Heart right ventricle (tissue), 16 donors: ENCODE measurements at regions not wholly inside any gene's neighbourhood (a gene's known extent, or its start where the extent isn't known, plus 50 kb on each side); places are given as distances from the start of the nearest gene placed in this dataset.

ENCODE experiments used
- ATAC-seq, 8 donors: fragments of 200-7000 bp; cut with Tn5 transposase; one replicate each; pipeline ENCODE4 v1.9.1; 2020; ENCODE audit warnings: mild to moderate bottlenecking in 8 of 8, moderate library complexity in 8 of 8, moderate number of reproducible peaks in 1 of 8
- DNase-seq, 2 donors: peaks; one replicate each; pipeline ENCODE4 v3.0.0-alpha.2; 2020
- H3K27ac ChIP-seq, 10 donors: fragments of 200-600 bp; sonication (generic) in 2 of 10; one replicate each; pipeline versions ENCODE4 v1.5.0 to v1.8.0; 2020 to 2022; ENCODE audit warnings: mild to moderate bottlenecking in 3 of 10
- H3K27me3 ChIP-seq, 7 donors: fragments of 200-600 bp; one replicate each; pipeline ENCODE4 v1.8.0; 2021 to 2022; ENCODE audit warnings: mild to moderate bottlenecking in 2 of 7
- H3K36me3 ChIP-seq, 9 donors: fragments of 200-600 bp; sonication (generic) in 1 of 9; one replicate each; pipeline versions ENCODE4 v1.5.0 to v1.8.0; 2020 to 2022; ENCODE audit warnings: mild to moderate bottlenecking in 2 of 9
- H3K4me1 ChIP-seq, 9 donors: fragments of 200-600 bp; sonication (generic) in 1 of 9; one replicate each; pipeline versions ENCODE4 v1.5.0 to v1.8.0; 2020 to 2022; ENCODE audit warnings: mild to moderate bottlenecking in 4 of 9
- H3K4me3 ChIP-seq, 10 donors: fragments of 200-600 bp; sonication (generic) in 2 of 10; one replicate each; pipeline versions ENCODE4 v1.5.0 to v1.8.0; 2020 to 2022; ENCODE audit warnings: mild to moderate bottlenecking in 7 of 10, moderate library complexity in 2 of 10
- H3K9me3 ChIP-seq, 11 donors: fragments of 200-600 bp in 10 of 11; sonication (generic) in 2 of 11; one replicate each; pipeline versions ENCODE4 v1.5.0 to v1.8.0; 2013 to 2022; ENCODE audit warnings: mild to moderate bottlenecking in 2 of 11, control low read depth in 1 of 11, moderate library complexity in 1 of 11
- CTCF ChIP-seq, 9 donors: fragments of 200-600 bp; sonication (generic) in 2 of 9; IDR thresholded peaks; one replicate each; pipeline versions ENCODE4 v1.5.0 to v1.8.0; 2021 to 2022; ENCODE audit warnings: antibody characterized with exemption in 9 of 9, mild to moderate bottlenecking in 5 of 9, moderate library complexity in 1 of 9
- WGBS, 2 donors: extraction: QIAGEN DNeasy Blood & Tissue Kit; methylation state at CpG; one replicate each; pipeline ENCODE4 v1.1.7; 2013; ENCODE audit warnings: inconsistent platforms in 1 of 2; 5-methylcytosine and 5-hydroxymethylcytosine counted together
- intact Hi-C, 10 donors: fragments of 100-400 bp; cut with DNase I; formaldehyde crosslinking; loops; one replicate each; pipeline versions ENCODE4 v1.11.1 to v1.14.2; 2022
- donor health status: Arrhythmogenic right ventricular cardiomyopathy.
- donor health status: ischemic (EF 13 %, LVEDD 7.1; RV severe dilation, severe dysfunction).
- donor health status: healthy with polysubstance abuse.
- donor health status: DM: no; HTN: yes; CAD: no.
- donor health status: DM: no; HTN: no; CAD: no.
- donor health status: ischemic (EF 25% LVEDD 6.9; RV normal size, moderate dysfunction).
- donor health status: ischemic (EF 25% LVEDD 5.7; RV mildly dilated, moderate dysfunction).
- donor health status: healthy.
- donor health status: DM: yes; HTN: yes; CAD: no.
- donor health status: Ischemic cardiomyopathy.
- donor health status: ischemic (EF 35%, LVEDD 5.7; RV mildly dilated, moderate dysfunction).
- donor health status: nonischemic (EF 11% LVEDD 7.7; RV severe dilation, severe dysfunction).
- donor health status: DM: yes; HTN: yes; CAD: no.
- donor health status: PGD.
- donor health status: ischemic (EF 29% LVEDD 5.4; RV normal size, mild dysfunction).
- donor health status: nonischemic (EF 23%, LVEDD 6.1; RV moderate dilation, normal function).

- no peaks in the 10 kb centered on the region for H3K27me3 ChIP-seq
- TF ChIP-seq CTCF (IDR thresholded peaks at IDR 0.05): no peak
- H3K27ac ChIP-seq: no peak overlapping the region
- peaks cover 0 to 3% (median 0%) of the 10 kb centered on the region in 11 donors for H3K9me3 ChIP-seq
- intact Hi-C loops: no loop called here
- no peaks in the 10 kb centered on the region for H3K4me1 ChIP-seq
- DNase-seq (no peak), ATAC-seq (no peak)
- H3K4me3 ChIP-seq: no peak overlapping the region
- no peaks in the 10 kb centered on the region for H3K36me3 ChIP-seq
- 92 to 94% methylated on average over 6 of the region's 6 CpGs for WGBS, 2 donors
Observed at GRCh38 chr1:188846468-188846867, 1631.2 kb downstream of the BRINP3 start.

GRCh38 chr1:188857526-188858087 is 1620.1 kb downstream of the BRINP3 start:
- no peak for DNase-seq
- Histone ChIP-seq H3K4me3 (no peak overlapping the region), H3K9me3 (peaks cover 0 to 47% (median 0%) of the 10 kb centered on the region in 11 donors), H3K4me1 (no peaks in the 10 kb centered on the region), H3K36me3 (no peaks in the 10 kb centered on the region), H3K27me3 (no peaks in the 10 kb centered on the region), H3K27ac (no peak overlapping the region)
- TF ChIP-seq CTCF (IDR thresholded peaks at IDR 0.05): no peak
- ATAC-seq: peak in 2 of 8 donors; percentile 8 to 55
- intact Hi-C loops: no loop called here
- WGBS, 2 donors: 87 to 94% methylated on average over 20 to 31 of the region's 31 CpGs

- Histone ChIP-seq H3K36me3 (no peaks in the 10 kb centered on the region), H3K4me3 (no peak overlapping the region), H3K9me3 (peaks cover 0 to 14% (median 4%) of the 10 kb centered on the region in 11 donors), H3K27ac (no peak overlapping the region), H3K27me3 (no peaks in the 10 kb centered on the region), H3K4me1 (no peaks in the 10 kb centered on the region)
- TF ChIP-seq CTCF (IDR thresholded peaks at IDR 0.05): no peak
- no peak for DNase-seq
- intact Hi-C loops: no loop called here
- no peak for ATAC-seq
Observed at GRCh38 chr1:188867614-188868013, 1610.0 kb downstream of the BRINP3 start.

GRCh38 chr1:188871164-188871563 is 1606.5 kb downstream of the BRINP3 start:
- no peak for ATAC-seq
- Histone ChIP-seq H3K4me3 (no peak overlapping the region), H3K36me3 (no peaks in the 10 kb centered on the region), H3K27me3 (no peaks in the 10 kb centered on the region), H3K27ac (no peak overlapping the region), H3K9me3 (peaks cover 0 to 8% (median 0%) of the 10 kb centered on the region in 11 donors), H3K4me1 (no peaks in the 10 kb centered on the region)
- no peak for DNase-seq
- intact Hi-C loops: no loop called here
- WGBS, 2 donors: 60 to 74% methylated on average over 1 of the region's 1 CpG
- no peak for TF ChIP-seq CTCF (IDR thresholded peaks at IDR 0.05)
